Thyroid gland (tissue), 4 donors: ENCODE measurements at regions not wholly inside any gene's neighbourhood (a gene's known extent, or its start where the extent isn't known, plus 50 kb on each side); places are given as distances from the start of the nearest gene placed in this dataset.

Experiments
- POLR2A ChIP-seq, 2 donors: fragments of 450-650 bp; IDR thresholded peaks; one replicate each; pipeline ENCODE4 v1.6.1; 2017; ENCODE audit warnings: antibody characterized with exemption in 2 of 2, mild to moderate bottlenecking in 2 of 2, moderate library complexity in 1 of 2
- TF ChIP-seq, protein P1 (sequence below), 6 experiments: fragments of 200-600 bp in 3 of 6; fragments of 450-650 bp in 3 of 6; sonication (generic) in 3 of 6; IDR thresholded peaks; one replicate each; pipeline ENCODE4 v1.5.1; 2016 to 2019; ENCODE audit warnings: antibody characterized with exemption in 6 of 6, mild to moderate bottlenecking in 2 of 6, inconsistent platforms in 1 of 6, moderate library complexity in 1 of 6

DNA sequence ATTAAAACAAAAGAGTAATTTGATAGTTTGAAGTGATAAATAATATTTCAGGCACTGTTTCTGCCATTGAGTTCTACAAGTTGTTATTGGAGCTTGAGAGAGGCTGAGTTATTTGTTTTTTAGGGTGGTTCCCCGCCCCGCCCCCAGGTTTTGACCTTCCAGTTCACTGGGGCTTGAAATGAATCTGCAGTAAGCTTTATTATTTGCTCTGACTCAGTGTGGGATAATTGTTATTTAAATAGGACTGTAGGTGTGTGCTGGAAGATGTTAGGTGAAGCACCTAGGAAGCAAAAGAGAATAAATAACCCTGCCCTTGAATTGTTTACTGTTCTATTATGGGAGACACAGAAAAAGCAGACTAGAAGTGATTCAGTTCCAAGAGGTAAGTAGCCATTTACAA lies 81.2 kb upstream of the KCNIP4 start:
- TF ChIP-seq POLR2A (IDR thresholded peaks at IDR 0.05), result no peak
- TF ChIP-seq, protein P1, sequence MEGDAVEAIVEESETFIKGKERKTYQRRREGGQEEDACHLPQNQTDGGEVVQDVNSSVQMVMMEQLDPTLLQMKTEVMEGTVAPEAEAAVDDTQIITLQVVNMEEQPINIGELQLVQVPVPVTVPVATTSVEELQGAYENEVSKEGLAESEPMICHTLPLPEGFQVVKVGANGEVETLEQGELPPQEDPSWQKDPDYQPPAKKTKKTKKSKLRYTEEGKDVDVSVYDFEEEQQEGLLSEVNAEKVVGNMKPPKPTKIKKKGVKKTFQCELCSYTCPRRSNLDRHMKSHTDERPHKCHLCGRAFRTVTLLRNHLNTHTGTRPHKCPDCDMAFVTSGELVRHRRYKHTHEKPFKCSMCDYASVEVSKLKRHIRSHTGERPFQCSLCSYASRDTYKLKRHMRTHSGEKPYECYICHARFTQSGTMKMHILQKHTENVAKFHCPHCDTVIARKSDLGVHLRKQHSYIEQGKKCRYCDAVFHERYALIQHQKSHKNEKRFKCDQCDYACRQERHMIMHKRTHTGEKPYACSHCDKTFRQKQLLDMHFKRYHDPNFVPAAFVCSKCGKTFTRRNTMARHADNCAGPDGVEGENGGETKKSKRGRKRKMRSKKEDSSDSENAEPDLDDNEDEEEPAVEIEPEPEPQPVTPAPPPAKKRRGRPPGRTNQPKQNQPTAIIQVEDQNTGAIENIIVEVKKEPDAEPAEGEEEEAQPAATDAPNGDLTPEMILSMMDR (IDR thresholded peaks at IDR 0.05), result no peak
